Cardiac muscle cell (in vitro differentiated cells and primary cell): ENCODE measurements at regions not wholly inside any gene's neighbourhood (a gene's known extent, or its start where the extent isn't known, plus 50 kb on each side); places are given as distances from the start of the nearest gene placed in this dataset.
A peak's percentile ranks its signal among the peaks of the same experiment; 100 is the strongest.

Experiments used
- DNase-seq, 2 donors: peaks; one replicate each; pipeline versions ENCODE4 v3.0.0 to v3.0.0-alpha.2; 2010 to 2017; ENCODE audit warnings: low read depth in 1 of 2, low spot score in 1 of 2
- H3K27ac ChIP-seq: fragments of 200-600 bp; sonication (generic); 2 replicates; pipeline ENCODE4 v1.5.1; 2016
- H3K27me3 ChIP-seq: fragments of 200-600 bp; sonication (generic); 2 replicates; pipeline ENCODE4 v1.6.0; 2016; ENCODE audit warnings: control low read depth
- H3K36me3 ChIP-seq: fragments of 200-600 bp; sonication (generic); 2 replicates; pipeline ENCODE4 v1.5.1; 2016; ENCODE audit warnings: control low read depth
- H3K4me1 ChIP-seq: fragments of 200-600 bp; sonication (generic); 2 replicates; pipeline ENCODE4 v1.8.1; 2017; ENCODE audit warnings: low read depth, mild to moderate bottlenecking, mixed run types
- H3K4me3 ChIP-seq: fragments of 200-600 bp; sonication (generic); 2 replicates; pipeline ENCODE4 v1.5.1; 2016; ENCODE audit warnings: mild to moderate bottlenecking
- H3K9me3 ChIP-seq: fragments of 200-600 bp; sonication (generic); 2 replicates; pipeline ENCODE4 v1.5.1; 2017; ENCODE audit warnings: low read depth, mild to moderate bottlenecking, control low read depth
- CTCF ChIP-seq: IDR thresholded peaks from 2 replicates; pipeline ENCODE4 v1.5.1; 2012; ENCODE audit warnings: low read depth, mild to moderate bottlenecking, low read length

- Histone ChIP-seq H3K9me3 (no peaks in the 10 kb centered on the region), H3K36me3 (no peaks in the 10 kb centered on the region), H3K27me3 (peaks cover 91% of the 10 kb centered on the region), H3K4me3 (no peak overlapping the region), H3K27ac (no peak overlapping the region), H3K4me1 (peaks cover 11% of the 10 kb centered on the region)
- TF ChIP-seq CTCF, result no peak
- DNase-seq, result no peak
These were observed 219.3 kb upstream of the FGGY start for GRCh38 chr1:59077466-59078069.

GRCh38 chr1:59078070-59078800, 218.7 kb upstream of the FGGY start:
- no peak overlapping the region for H3K4me3 ChIP-seq
- TF ChIP-seq CTCF, result no peak
- no peaks in the 10 kb centered on the region for H3K9me3 ChIP-seq
- peaks cover 89% of the 10 kb centered on the region for H3K27me3 ChIP-seq
- H3K27ac ChIP-seq, result no peak overlapping the region
- H3K36me3 ChIP-seq, result no peaks in the 10 kb centered on the region
- DNase-seq, result peak in 1 of 2 donors; percentile 54
- H3K4me1 ChIP-seq, result peaks cover 11% of the 10 kb centered on the region

- Histone ChIP-seq H3K36me3 (no peaks in the 10 kb centered on the region), H3K27me3 (peaks cover 91% of the 10 kb centered on the region), H3K4me3 (no peak overlapping the region), H3K4me1 (peaks cover 11% of the 10 kb centered on the region), H3K9me3 (no peaks in the 10 kb centered on the region), H3K27ac (no peak overlapping the region)
- TF ChIP-seq CTCF, result no peak
- DNase-seq, result no peak
These were observed 218.0 kb upstream of the FGGY start for GRCh38 chr1:59078866-59079265.

- no peak overlapping the region for H3K4me3 ChIP-seq
These were observed 217.3 kb upstream of the FGGY start for GRCh38 chr1:59079434-59080140.

GRCh38 chr1:59081181-59081580, 215.7 kb upstream of the FGGY start:
- DNase-seq, result no peak

More at GRCh38 chr1:59079434-59080140, 217.3 kb upstream of the FGGY start:
- Histone ChIP-seq H3K36me3 (no peaks in the 10 kb centered on the region), H3K4me1 (peaks cover 11% of the 10 kb centered on the region), H3K9me3 (no peaks in the 10 kb centered on the region), H3K27ac (no peak overlapping the region), H3K27me3 (peaks cover 90% of the 10 kb centered on the region)
- DNase-seq, result peak in 1 of 2 donors; percentile 38
- TF ChIP-seq CTCF, result no peak

More at GRCh38 chr1:59081181-59081580, 215.7 kb upstream of the FGGY start:
- Histone ChIP-seq H3K4me3 (no peak overlapping the region), H3K27ac (no peak overlapping the region), H3K9me3 (no peaks in the 10 kb centered on the region), H3K36me3 (no peaks in the 10 kb centered on the region), H3K27me3 (peaks cover 83% of the 10 kb centered on the region), H3K4me1 (peaks cover 11% of the 10 kb centered on the region)
- no peak for TF ChIP-seq CTCF
